ENCODE measurements at regions not wholly inside any gene's neighbourhood (a gene's known extent, or its start where the extent isn't known, plus 50 kb on each side); places are given as distances from the start of the nearest gene placed in this dataset.

GRCh38 chr13:69155136-69155535 lies 952.5 kb upstream of the ATXN8OS start:
- H3K9me3 ChIP-seq (ENCODE audit: insufficient read depth, low read depth, low read length) = no peaks in the 10 kb centered on the region
- no peak overlapping the region for H3K4me3 ChIP-seq (ENCODE audit: low read length)
- H3K27me3 ChIP-seq (ENCODE audit: insufficient read depth, low read length) = no peaks in the 10 kb centered on the region
- H3K9ac ChIP-seq (ENCODE audit: low read depth, low read length) = no peak overlapping the region
- no peak overlapping the region for H3K27ac ChIP-seq (ENCODE audit: low read length)
- H3K4me1 ChIP-seq (ENCODE audit: insufficient read depth, low read length) = no peaks in the 10 kb centered on the region
- H3K36me3 ChIP-seq (ENCODE audit: insufficient read depth, low read depth, low read length) = no peaks in the 10 kb centered on the region

- no peaks in the 10 kb centered on the region for H3K36me3 ChIP-seq (ENCODE audit: insufficient read depth, low read depth, low read length)
- H3K27ac ChIP-seq (ENCODE audit: low read length) = no peak overlapping the region
- no peaks in the 10 kb centered on the region for H3K4me1 ChIP-seq (ENCODE audit: insufficient read depth, low read length)
- H3K9me3 ChIP-seq (ENCODE audit: insufficient read depth, low read depth, low read length) = no peaks in the 10 kb centered on the region
- H3K27me3 ChIP-seq (ENCODE audit: insufficient read depth, low read length) = no peaks in the 10 kb centered on the region
- no peak overlapping the region for H3K9ac ChIP-seq (ENCODE audit: low read depth, low read length)
- no peak overlapping the region for H3K4me3 ChIP-seq (ENCODE audit: low read length)
Observed at GRCh38 chr13:69142101-69142500, 965.5 kb upstream of the ATXN8OS start.

DNA sequence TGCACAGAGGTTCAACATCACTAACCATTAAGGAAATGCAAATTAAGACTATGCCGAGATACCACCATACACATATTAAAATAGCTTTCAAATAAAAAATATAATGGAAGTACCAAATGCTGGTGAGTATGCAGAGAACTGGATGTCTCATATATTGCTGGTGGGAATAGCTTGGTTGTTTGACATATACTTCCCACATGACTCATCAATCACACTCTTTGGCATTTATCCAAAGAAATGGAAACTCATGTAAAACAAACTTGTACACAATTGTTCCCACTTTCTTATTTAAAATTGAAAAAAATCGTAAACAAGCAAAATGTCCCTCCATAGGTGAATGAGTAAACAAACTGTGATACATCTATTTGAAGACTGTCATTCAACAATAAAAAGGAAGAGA lies 982.6 kb upstream of the ATXN8OS start:
- H3K4me1 ChIP-seq (ENCODE audit: insufficient read depth, low read length) = no peaks in the 10 kb centered on the region; the same call in 1 of the 2 replicates
- no peak overlapping the region for H3K9ac ChIP-seq (ENCODE audit: low read depth, low read length)
- H3K36me3 ChIP-seq (ENCODE audit: insufficient read depth, low read depth, low read length) = no peaks in the 10 kb centered on the region
- H3K4me3 ChIP-seq (ENCODE audit: low read length) = no peak overlapping the region
- no peaks in the 10 kb centered on the region for H3K27me3 ChIP-seq (ENCODE audit: insufficient read depth, low read length)
- H3K27ac ChIP-seq (ENCODE audit: low read length) = no peak overlapping the region
- no peaks in the 10 kb centered on the region for H3K9me3 ChIP-seq (ENCODE audit: insufficient read depth, low read depth, low read length)

GRCh38 chr13:69109891-69110525 lies 997.6 kb upstream of the ATXN8OS start:
- Histone ChIP-seq H3K4me1 (ENCODE audit: insufficient read depth, low read length) (no peaks in the 10 kb centered on the region), H3K9me3 (ENCODE audit: insufficient read depth, low read depth, low read length) (peaks cover 21% of the 10 kb centered on the region), H3K27me3 (ENCODE audit: insufficient read depth, low read length) (no peaks in the 10 kb centered on the region), H3K4me3 (ENCODE audit: low read length) (no peak overlapping the region), H3K27ac (ENCODE audit: low read length) (no peak overlapping the region), H3K36me3 (ENCODE audit: insufficient read depth, low read depth, low read length) (no peaks in the 10 kb centered on the region), H3K9ac (ENCODE audit: low read depth, low read length) (no peak overlapping the region)

GRCh38 chr13:69108486-69108885 lies 999.1 kb upstream of the ATXN8OS start:
- Histone ChIP-seq H3K27me3 (ENCODE audit: insufficient read depth, low read length) (no peaks in the 10 kb centered on the region), H3K4me1 (ENCODE audit: insufficient read depth, low read length) (no peaks in the 10 kb centered on the region), H3K36me3 (ENCODE audit: insufficient read depth, low read depth, low read length) (no peaks in the 10 kb centered on the region), H3K4me3 (ENCODE audit: low read length) (no peak overlapping the region), H3K9ac (ENCODE audit: low read depth, low read length) (no peak overlapping the region), H3K9me3 (ENCODE audit: insufficient read depth, low read depth, low read length) (peaks cover 21% of the 10 kb centered on the region), H3K27ac (ENCODE audit: low read length) (no peak overlapping the region)

DNA sequence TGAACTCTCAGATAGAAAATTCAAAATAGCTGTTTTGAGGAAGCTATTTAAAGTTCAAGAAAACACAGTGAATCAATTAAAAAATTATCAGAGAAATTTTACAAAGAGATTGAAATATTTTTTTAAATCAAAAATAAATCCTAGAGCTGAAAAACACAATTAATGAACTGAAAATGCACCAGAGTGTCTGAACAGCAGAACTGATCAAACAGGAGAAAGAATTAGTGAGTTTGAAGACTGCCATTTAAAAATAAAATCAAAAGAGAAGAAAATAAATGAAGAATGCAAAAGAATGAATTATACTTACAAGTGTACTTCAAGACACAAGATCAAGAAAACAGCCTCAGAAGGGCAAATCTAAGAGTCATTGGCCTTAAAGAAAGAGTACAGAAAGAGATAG lies 1000.2 kb upstream of the ATXN8OS start:
- no peak overlapping the region for H3K27ac ChIP-seq (ENCODE audit: low read length)
- no peak overlapping the region for H3K4me3 ChIP-seq (ENCODE audit: low read length)
- H3K9me3 ChIP-seq (ENCODE audit: insufficient read depth, low read depth, low read length) = peaks cover 21% of the 10 kb centered on the region
- H3K27me3 ChIP-seq (ENCODE audit: insufficient read depth, low read length) = no peaks in the 10 kb centered on the region
- H3K9ac ChIP-seq (ENCODE audit: low read depth, low read length) = no peak overlapping the region
- no peaks in the 10 kb centered on the region for H3K4me1 ChIP-seq (ENCODE audit: insufficient read depth, low read length)
- H3K36me3 ChIP-seq (ENCODE audit: insufficient read depth, low read depth, low read length) = no peaks in the 10 kb centered on the region

DNA sequence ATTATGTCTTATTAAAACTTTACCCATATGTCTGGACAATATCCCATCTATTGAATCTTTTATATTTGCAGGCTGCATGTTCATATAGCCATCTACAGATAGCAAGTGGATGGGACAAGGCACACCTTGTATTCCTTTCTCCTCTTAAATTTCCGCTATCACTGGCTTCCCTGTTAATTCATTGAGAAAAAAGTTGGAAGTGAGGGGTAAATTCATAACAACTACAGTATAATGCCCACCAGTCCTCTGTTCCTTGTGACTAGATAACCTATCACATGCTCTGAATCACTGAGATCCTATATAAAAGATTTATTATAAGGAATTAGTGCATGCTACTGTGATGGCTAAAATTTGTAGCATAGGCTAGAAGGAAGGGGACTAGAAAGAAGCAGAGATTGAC lies 1005.8 kb upstream of the ATXN8OS start:
- H3K27me3 ChIP-seq (ENCODE audit: insufficient read depth, low read length) = no peaks in the 10 kb centered on the region
- no peaks in the 10 kb centered on the region for H3K36me3 ChIP-seq (ENCODE audit: insufficient read depth, low read depth, low read length)
- no peak overlapping the region for H3K27ac ChIP-seq (ENCODE audit: low read length)
- no peaks in the 10 kb centered on the region for H3K4me1 ChIP-seq (ENCODE audit: insufficient read depth, low read length)
- H3K9me3 ChIP-seq (ENCODE audit: insufficient read depth, low read depth, low read length) = no peaks in the 10 kb centered on the region
- H3K9ac ChIP-seq (ENCODE audit: low read depth, low read length) = no peak overlapping the region
- H3K4me3 ChIP-seq (ENCODE audit: low read length) = no peak overlapping the region

DNA sequence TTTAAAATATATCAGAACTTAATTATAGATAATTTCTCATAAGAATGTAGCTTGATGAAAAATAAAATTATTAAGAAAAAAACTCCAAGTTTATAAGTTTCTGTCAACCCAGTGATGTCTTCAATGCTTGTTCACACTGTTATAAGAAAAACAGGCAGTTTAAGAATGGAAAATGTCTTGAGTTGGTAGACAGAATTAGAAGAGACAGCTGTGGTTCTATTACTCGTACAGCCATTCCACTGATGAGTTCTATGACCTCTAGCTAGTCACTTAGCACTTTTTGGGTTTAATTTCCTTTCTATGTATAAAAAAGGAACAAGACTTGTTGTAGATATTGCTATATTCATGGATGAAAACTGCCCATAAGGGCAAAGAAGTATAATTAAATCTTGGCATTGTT lies 1013.1 kb upstream of the ATXN8OS start:
- no peaks in the 10 kb centered on the region for H3K4me1 ChIP-seq (ENCODE audit: insufficient read depth, low read length)
- no peaks in the 10 kb centered on the region for H3K9me3 ChIP-seq (ENCODE audit: insufficient read depth, low read depth, low read length)
- no peak overlapping the region for H3K4me3 ChIP-seq (ENCODE audit: low read length)
- no peaks in the 10 kb centered on the region for H3K36me3 ChIP-seq (ENCODE audit: insufficient read depth, low read depth, low read length)
- H3K27me3 ChIP-seq (ENCODE audit: insufficient read depth, low read length) = no peaks in the 10 kb centered on the region
- no peak overlapping the region for H3K27ac ChIP-seq (ENCODE audit: low read length)
- H3K9ac ChIP-seq (ENCODE audit: low read depth, low read length) = no peak overlapping the region

- Histone ChIP-seq H3K4me3 (ENCODE audit: low read length) (no peak overlapping the region), H3K27me3 (ENCODE audit: insufficient read depth, low read length) (no peaks in the 10 kb centered on the region), H3K9me3 (ENCODE audit: insufficient read depth, low read depth, low read length) (no peaks in the 10 kb centered on the region), H3K9ac (ENCODE audit: low read depth, low read length) (no peak overlapping the region), H3K4me1 (ENCODE audit: insufficient read depth, low read length) (no peaks in the 10 kb centered on the region), H3K36me3 (ENCODE audit: insufficient read depth, low read depth, low read length) (no peaks in the 10 kb centered on the region), H3K27ac (ENCODE audit: low read length) (no peak overlapping the region)
Observed at GRCh38 chr13:69092615-69093322, 1014.9 kb upstream of the ATXN8OS start.

DNA sequence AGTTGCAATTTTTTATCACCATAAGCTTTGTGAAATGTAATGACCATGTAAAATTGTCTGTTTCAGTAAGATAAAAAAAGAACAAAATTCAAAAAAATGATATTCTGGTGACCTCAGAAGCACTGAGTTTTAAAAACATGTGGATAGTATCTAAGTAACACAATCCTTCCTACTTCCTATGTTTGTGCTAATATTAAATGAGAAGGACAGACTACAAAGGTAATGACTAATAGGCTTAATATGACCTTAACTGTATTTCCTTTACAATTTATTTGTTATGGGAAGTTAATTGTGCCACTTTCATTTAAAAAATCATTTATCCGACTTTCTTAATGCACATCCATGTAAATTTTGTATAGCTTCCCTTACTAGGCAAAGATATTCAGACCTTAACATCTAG lies 1030.4 kb upstream of the ATXN8OS start:
- Histone ChIP-seq H3K9me3 (ENCODE audit: insufficient read depth, low read depth, low read length) (no peaks in the 10 kb centered on the region), H3K27ac (ENCODE audit: low read length) (no peak overlapping the region), H3K27me3 (ENCODE audit: insufficient read depth, low read length) (no peaks in the 10 kb centered on the region), H3K4me1 (ENCODE audit: insufficient read depth, low read length) (no peaks in the 10 kb centered on the region), H3K36me3 (ENCODE audit: insufficient read depth, low read depth, low read length) (no peaks in the 10 kb centered on the region), H3K4me3 (ENCODE audit: low read length) (no peak overlapping the region), H3K9ac (ENCODE audit: low read depth, low read length) (no peak overlapping the region)

- Histone ChIP-seq H3K9ac (ENCODE audit: low read depth, low read length) (no peak overlapping the region), H3K4me1 (ENCODE audit: insufficient read depth, low read length) (peaks cover 6% of the 10 kb centered on the region; the same call in 1 of the 2 replicates), H3K4me3 (ENCODE audit: low read length) (no peak overlapping the region), H3K27me3 (ENCODE audit: insufficient read depth, low read length) (no peaks in the 10 kb centered on the region), H3K27ac (ENCODE audit: low read length) (no peak overlapping the region), H3K9me3 (ENCODE audit: insufficient read depth, low read depth, low read length) (no peaks in the 10 kb centered on the region), H3K36me3 (ENCODE audit: insufficient read depth, low read depth, low read length) (no peaks in the 10 kb centered on the region)
Observed at GRCh38 chr13:69069554-69070133, 1038.0 kb upstream of the ATXN8OS start.

- Histone ChIP-seq H3K9me3 (ENCODE audit: insufficient read depth, low read depth, low read length) (peaks cover 11% of the 10 kb centered on the region), H3K4me1 (ENCODE audit: insufficient read depth, low read length) (peaks cover 8% of the 10 kb centered on the region; the same call in 1 of the 2 replicates), H3K27me3 (ENCODE audit: insufficient read depth, low read length) (no peaks in the 10 kb centered on the region), H3K4me3 (ENCODE audit: low read length) (no peak overlapping the region), H3K36me3 (ENCODE audit: insufficient read depth, low read depth, low read length) (no peaks in the 10 kb centered on the region), H3K27ac (ENCODE audit: low read length) (no peak overlapping the region), H3K9ac (ENCODE audit: low read depth, low read length) (no peak overlapping the region)
Observed at GRCh38 chr13:69050696-69051095, 1056.9 kb upstream of the ATXN8OS start.
